Cardiac septum (tissue), 1 donor: ENCODE measurements at regions not wholly inside any gene's neighbourhood (a gene's known extent, or its start where the extent isn't known, plus 50 kb on each side); places are given as distances from the start of the nearest gene placed in this dataset.

ENCODE experiments used
- DNase-seq: peaks from one replicate; pipeline ENCODE4 v3.0.0-alpha.2; 2020; ENCODE audit warnings: low spot score
- intact Hi-C: fragments of 100-400 bp; cut with DNase I; formaldehyde crosslinking; loops from one replicate; pipeline ENCODE4 v1.14.0; 2022
- donor health status: DM: no; HTN: no; CAD: no.

DNA sequence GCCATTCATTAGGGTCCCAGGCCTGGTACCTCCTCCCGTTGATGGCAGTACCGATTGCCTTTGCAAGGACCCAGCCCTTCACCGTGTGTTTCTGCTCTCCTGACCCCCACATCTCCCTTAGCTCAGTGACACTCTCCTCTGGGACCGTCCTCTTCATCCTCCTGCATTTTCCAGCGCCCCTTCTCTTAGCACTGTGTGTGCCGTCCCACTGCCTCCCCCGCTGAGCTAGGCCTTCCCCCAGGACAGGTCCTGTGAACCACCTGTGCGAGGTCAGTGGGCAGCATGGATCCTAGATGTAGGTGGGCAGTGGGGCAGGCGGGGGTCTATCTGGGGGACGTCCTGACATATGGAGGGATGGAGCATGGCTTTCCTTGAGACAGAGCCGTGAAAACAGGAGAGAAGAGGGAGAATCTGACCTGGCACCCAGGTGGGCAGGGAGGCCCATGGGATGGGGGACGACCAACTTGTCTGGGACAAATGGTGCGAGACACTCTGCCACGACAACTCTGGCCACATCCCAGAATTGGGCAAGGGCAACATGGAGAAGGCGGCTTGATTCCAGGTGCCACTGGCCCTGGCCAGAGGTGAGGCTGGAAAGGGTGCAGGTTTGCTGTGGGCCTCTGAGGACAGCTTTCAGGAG is 87.7 kb upstream of the ALDH1L1 start:
- intact Hi-C loops: loop anchor here (1.0 to 5.0 kb wide), 3 partner anchors 19 to 88 kb away; no protein-coding TSS in a partner anchor
- no peak for DNase-seq

DNA sequence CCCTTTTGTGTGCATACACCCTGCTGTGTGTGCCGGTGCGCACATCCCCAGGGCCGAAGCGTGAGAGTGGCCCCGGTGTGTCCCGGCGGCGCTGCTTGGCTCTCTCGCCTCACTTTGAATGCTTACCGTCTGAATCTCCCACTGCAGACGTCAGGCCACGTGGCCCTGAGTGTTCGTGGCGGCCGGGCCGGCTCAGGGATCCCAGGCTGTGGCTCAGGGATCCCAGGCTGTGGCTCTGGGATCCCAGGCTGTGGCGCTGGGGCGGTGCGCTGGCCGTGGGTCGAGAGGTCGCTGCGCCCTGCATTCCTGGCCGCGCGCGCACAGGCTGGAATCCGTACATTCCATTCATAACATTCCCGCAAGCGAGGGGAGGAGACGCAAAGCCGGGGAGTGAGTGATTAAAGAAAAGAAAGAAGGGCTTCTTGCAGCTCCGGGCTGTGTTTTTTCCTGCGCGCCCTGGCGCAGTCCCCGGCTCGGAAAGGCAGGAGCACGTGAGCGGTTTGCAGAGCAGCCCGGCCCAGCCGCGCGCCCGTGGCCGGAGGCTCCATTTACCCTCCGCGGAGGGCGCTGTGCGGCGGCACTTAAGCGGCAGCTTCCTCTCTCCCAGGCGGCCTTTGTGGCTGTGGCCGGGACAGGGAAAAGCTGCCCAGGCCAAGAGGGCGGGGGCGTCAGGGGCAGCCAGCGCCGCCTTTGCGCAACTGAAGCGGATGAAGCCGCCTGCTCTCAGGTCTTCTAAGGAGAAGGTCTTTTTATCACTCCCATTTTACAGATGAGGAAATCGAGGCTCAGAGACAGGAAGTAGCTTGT is 87.0 kb upstream of the ALDH1L1 start:
- peak; percentile 82 for DNase-seq
- intact Hi-C loops: loop anchor here (1.0 to 5.0 kb wide), 3 partner anchors 19 to 89 kb away; no protein-coding TSS in a partner anchor

DNA sequence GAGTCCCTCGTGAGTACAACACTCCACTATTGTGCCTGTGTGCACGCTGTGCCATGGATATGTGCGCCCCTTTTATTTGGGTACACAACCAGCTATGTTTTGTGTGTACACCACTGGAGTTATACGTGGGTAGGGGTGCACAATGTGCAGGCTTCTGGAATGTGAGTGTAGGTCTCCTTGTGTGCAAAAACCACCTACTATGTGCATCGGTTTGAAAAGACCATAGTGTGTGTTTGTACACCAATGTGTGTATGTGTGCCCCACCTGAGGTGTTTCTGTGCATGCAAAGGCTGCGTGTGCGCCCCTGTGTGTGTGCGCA is 86.4 kb upstream of the ALDH1L1 start:
- intact Hi-C loops: loop anchor here (1.0 to 5.0 kb wide), 3 partner anchors 20 to 89 kb away; no protein-coding TSS in a partner anchor

GRCh38 chr3:126266291-126266840 is 86.0 kb upstream of the ALDH1L1 start:
- intact Hi-C loops: loop anchor here (2.0 to 5.0 kb wide), 2 partner anchors 20 to 36 kb away; no protein-coding TSS in a partner anchor
- DNase-seq: no peak

More for the DNA sequence above, 86.4 kb upstream of the ALDH1L1 start:
- DNase-seq: no peak

DNA sequence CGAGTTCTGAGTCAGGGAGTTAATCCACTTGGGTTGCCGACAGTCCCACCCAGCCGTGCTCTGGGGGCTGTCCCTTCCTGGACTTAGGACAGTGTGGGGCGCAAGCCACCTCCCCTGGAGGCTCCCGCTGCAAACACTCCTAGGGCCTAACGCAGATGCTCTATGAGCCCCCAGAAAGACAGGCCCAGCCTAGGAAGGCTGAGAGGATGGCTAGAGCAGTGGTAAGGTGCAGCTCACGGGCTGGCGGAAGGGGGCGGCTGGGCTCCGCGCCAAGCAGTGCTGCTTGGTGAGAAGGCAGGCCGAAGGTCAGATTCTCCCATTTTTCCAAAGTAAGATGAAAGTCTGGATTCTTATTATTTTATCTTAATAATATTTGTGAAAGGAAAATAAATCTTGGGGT is 84.6 kb upstream of the ALDH1L1 start:
- intact Hi-C loops: loop anchor here (5.0 kb wide), 1 partner anchor 37 kb away; no protein-coding TSS in a partner anchor
- no peak for DNase-seq

DNA sequence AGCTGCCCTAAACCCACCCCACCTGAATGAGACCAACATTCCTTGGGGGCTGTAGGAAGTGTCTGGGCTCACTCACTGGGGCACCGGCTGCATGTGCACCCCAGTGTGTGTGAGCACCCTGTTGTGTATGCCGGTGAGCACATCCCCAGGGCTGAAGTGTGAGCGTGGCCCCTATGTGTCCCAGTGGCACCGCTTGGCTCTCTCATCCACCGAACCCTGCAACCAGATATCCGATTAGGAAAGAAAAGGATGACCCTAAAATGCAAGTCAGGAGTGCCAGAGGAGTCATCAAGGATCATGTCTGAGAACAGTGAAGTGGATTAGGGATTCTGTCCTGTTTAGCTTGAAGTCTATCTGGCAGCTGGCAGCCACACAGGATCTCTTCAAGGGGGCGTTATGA is 84.0 kb upstream of the ALDH1L1 start:
- DNase-seq: no peak
- intact Hi-C loops: no loop called here

GRCh38 chr3:126263971-126264370 is 83.6 kb upstream of the ALDH1L1 start:
- intact Hi-C loops: no loop called here

GRCh38 chr3:126263539-126263938 is 83.2 kb upstream of the ALDH1L1 start:
- no peak for DNase-seq
- intact Hi-C loops: no loop called here

More at GRCh38 chr3:126263971-126264370, 83.6 kb upstream of the ALDH1L1 start:
- DNase-seq: no peak

GRCh38 chr3:126262227-126262626 is 81.8 kb upstream of the ALDH1L1 start:
- no peak for DNase-seq
- intact Hi-C loops: no loop called here

- intact Hi-C loops: no loop called here
- DNase-seq: no peak
Measured at GRCh38 chr3:126261037-126261436, 80.7 kb upstream of the ALDH1L1 start.

DNA sequence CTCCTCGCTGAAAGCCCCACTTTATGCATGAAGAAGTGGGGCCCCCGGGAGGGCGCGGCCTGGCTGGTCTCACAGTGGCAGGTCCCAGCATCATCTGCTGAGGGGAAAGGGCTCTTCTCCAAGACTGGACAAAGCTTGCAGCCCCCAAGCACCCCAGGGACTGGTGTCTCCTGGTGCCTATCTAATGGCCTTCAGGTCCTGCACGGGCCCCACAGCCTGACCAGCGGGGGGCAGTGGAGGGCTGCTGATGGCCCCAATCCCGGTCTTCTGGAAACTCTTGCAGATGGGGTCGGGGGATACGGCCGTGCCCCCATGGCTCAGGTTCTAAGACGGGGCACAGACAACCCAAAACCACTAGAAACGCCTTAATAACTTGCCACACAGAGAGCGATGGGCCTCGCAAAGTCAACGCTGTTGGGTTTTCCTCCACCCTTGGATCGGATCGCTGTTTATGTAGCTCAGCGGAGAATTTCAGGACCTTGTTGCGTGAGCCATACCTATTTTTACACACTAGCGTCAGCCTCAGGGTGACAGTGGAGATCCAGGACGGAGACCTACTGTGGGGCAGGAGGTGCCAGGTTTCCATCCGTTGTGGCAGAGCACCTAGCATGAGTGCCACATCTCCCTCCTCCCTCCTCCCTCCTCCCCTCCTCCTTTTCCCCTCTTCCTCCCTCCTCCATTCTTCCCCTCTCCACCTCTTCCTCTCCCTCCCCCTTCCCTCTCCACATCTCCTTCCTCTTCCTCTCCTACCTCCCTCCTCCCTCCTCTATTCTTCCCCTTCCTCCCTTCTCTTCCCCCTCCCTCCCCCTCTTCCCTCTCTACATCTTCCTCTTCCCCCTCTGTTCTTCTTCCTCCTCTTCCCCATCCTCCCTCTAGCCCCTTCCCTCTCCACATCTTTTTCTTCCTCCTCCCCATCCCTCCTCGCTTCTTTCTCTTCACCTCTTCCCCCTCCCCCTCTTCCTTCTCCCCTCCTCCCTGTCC is 79.3 kb upstream of the ALDH1L1 start:
- DNase-seq: peak; percentile 84
- intact Hi-C loops: loop anchor here (1.0 kb wide), 1 partner anchor 130 kb away; no protein-coding TSS in a partner anchor

DNA sequence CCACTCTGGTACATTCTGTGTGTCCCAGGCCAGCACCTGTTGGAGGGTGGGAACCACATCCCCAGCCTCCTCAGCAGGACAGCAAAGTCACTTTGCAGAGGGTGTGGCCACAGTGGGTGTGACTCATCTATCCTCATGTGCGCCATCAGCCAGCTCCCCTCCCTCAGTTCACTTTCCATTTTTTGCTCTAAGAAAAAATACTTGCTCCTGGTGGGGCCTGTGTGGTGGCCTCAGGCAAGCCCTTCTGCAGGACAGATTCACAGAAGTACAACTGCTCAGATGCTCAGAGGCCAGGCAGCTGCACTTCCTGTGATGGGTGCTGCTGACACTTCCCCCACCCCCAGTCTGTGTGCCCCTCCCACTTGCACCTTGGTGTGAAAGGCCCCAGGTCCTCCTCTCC is 78.3 kb upstream of the ALDH1L1 start:
- DNase-seq: no peak
- intact Hi-C loops: loop anchor here (1.0 kb wide), 1 partner anchor 131 kb away; no protein-coding TSS in a partner anchor

DNA sequence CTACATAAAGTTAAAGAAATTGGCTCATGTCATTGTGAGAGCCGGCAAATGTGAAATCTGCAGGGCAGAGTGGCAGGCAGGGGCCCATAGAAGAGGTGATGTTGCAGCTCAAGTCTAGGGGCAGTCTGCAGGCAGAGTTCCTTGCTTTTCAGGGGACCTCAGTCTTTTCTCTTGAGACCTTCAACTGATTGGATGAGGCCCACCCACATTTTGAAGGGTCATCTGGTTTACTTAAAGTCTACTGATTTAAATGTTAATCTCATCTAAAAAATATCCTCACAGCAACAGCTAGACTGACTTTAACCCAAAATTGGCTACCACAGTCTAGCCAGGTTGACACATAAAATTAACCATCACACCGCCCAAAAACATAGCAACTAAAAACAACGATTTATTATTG is 77.6 kb upstream of the ALDH1L1 start:
- intact Hi-C loops: no loop called here
- DNase-seq: no peak

GRCh38 chr3:126257174-126257573 is 76.8 kb upstream of the ALDH1L1 start:
- DNase-seq: no peak
- intact Hi-C loops: no loop called here

- no peak for DNase-seq
- intact Hi-C loops: no loop called here
Measured at GRCh38 chr3:126256251-126256650, 75.9 kb upstream of the ALDH1L1 start.

DNA sequence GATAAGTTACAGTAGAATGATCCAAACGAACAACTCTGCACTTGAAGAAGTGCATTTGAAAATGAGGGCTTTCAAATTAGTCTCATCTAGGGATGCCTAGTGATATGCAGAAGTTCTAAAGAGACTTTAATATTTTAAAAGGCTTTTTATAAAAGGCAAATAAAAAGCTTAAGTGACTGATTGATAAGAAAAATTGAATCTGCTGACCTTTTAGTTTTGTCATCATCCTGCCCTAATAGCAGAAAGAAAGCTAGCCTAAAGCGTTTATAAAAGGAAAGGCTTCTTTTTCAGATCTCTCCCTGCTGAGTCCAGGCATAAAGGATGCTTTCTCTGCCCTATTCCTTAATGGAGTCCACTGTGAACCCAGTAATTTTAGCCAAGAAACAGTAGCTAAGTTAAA is 72.7 kb upstream of the ALDH1L1 start:
- DNase-seq: no peak
- intact Hi-C loops: no loop called here

DNA sequence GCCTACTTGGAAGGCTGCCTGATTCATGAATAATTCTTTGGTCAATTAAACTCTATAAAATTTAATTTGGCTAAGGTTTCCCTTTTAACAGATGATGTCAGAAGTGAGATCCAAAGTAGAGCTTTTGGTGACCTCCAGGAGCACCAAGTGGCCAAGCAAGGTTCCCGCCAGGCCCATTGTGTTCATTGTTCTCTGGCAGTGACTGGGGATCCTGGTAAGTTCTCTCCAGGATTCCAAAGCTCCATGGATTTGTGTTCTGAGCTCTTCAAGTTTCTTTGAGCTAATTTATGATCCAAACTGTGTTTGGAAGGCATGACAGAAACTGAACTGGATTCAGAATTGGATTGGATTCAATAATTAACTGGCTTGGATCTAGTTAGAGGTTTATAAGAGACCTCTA is 72.0 kb upstream of the ALDH1L1 start:
- DNase-seq: no peak
- intact Hi-C loops: no loop called here

DNA sequence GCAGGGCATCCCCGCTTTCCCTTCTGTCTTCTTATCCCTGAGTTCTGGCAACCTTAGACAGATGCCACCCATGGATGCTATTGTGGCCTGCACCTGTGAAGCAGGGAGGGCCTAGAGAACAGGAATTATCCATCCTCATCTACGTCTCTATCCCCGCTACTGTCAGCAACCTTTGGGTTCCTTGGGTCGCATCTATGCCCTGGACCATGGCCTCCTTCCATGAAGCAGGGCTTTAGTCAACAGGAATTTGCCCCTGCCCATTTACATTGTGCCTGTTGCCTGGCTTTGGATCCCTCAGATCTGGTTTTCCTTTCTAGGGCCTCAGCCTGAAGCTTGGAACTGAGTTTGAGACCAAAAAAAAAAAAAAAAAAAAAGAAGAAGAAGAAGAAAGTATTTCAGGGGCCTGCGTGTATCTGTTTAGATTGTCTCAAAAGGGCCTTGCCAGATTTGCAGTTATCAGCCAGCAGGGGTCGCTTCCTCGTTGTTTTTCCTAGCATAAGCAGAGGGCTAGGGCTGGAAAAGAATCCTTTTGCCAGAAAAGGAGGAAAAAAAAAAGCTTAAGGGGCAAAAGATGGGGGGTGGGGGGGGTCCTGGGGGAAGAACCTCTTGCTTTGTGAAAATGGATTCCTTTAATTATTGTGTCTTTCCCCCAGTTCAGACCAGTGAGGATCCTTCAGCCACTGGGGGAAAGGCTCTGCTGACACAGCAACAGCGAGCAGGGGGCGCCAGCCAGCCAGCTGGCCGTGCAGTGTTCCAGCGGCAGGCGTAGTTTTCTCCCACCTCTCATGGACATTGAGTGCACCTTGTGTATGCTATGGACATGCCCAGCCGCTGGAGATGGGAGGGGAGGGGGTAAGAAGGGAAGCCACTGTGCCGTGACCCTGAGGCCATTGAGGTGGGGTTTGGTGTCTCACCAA is 65.7 kb upstream of the ALDH1L1 start:
- intact Hi-C loops: loop anchor here (1.0 kb wide), 1 partner anchor 143 kb away; no protein-coding TSS in a partner anchor
- no peak for DNase-seq
